ENCODE measurements at regions not wholly inside any gene's neighbourhood (a gene's known extent, or its start where the extent isn't known, plus 50 kb on each side); places are given as distances from the start of the nearest gene placed in this dataset.

- Mint-ChIP-seq H3K27ac (no peak overlapping the region), H3K36me3 (no peaks in the 10 kb centered on the region), H3K4me3 (no peak overlapping the region), H3K9me3 (peaks cover 15% of the 10 kb centered on the region), H3K4me1 (ENCODE audit: low read depth) (no peaks in the 10 kb centered on the region), H3K27me3 (peaks cover 3% of the 10 kb centered on the region)
- DNase-seq: no peak
- intact Hi-C loops (cut with micrococcal nuclease): no loop called here
- ChIA-PET CTCF (no interaction called here), POLR2A (no interaction called here)
Observed at GRCh38 chr13:31631071-31631470, 108.3 kb upstream of the RXFP2 start.

GRCh38 chr13:31631746-31632145, 107.6 kb upstream of the RXFP2 start:
- ChIA-PET POLR2A (no interaction called here), CTCF (no interaction called here)
- Mint-ChIP-seq H3K4me3 (no peak overlapping the region), H3K27ac (no peak overlapping the region), H3K4me1 (ENCODE audit: low read depth) (no peaks in the 10 kb centered on the region), H3K27me3 (peaks cover 3% of the 10 kb centered on the region), H3K36me3 (no peaks in the 10 kb centered on the region), H3K9me3 (peaks cover 15% of the 10 kb centered on the region)
- DNase-seq: no peak
- intact Hi-C loops (cut with micrococcal nuclease): no loop called here

- CTCF ChIA-PET: no interaction called here
- H3K4me3 Mint-ChIP-seq: no peak overlapping the region
- POLR2A ChIA-PET: no interaction called here
- intact Hi-C loops (cut with micrococcal nuclease): no loop called here
- H3K36me3 Mint-ChIP-seq: no peaks in the 10 kb centered on the region
- peaks cover 5% of the 10 kb centered on the region for H3K9me3 Mint-ChIP-seq
- no peak for DNase-seq
- no peak overlapping the region for H3K27ac Mint-ChIP-seq
- no peaks in the 10 kb centered on the region for H3K27me3 Mint-ChIP-seq
- no peaks in the 10 kb centered on the region for H3K4me1 Mint-ChIP-seq (ENCODE audit: low read depth)
Observed at GRCh38 chr13:31638577-31638976, 100.7 kb upstream of the RXFP2 start.

GRCh38 chr13:31639443-31640163, 99.7 kb upstream of the RXFP2 start:
- H3K27ac Mint-ChIP-seq: no peak overlapping the region
- intact Hi-C loops (cut with micrococcal nuclease): no loop called here
- H3K4me3 Mint-ChIP-seq: no peak overlapping the region
- DNase-seq: no peak
- no peaks in the 10 kb centered on the region for H3K4me1 Mint-ChIP-seq (ENCODE audit: low read depth)
- ChIA-PET CTCF (no interaction called here), POLR2A (no interaction called here)
- H3K27me3 Mint-ChIP-seq: no peaks in the 10 kb centered on the region
- H3K36me3 Mint-ChIP-seq: no peaks in the 10 kb centered on the region
- H3K9me3 Mint-ChIP-seq: no peaks in the 10 kb centered on the region

- Mint-ChIP-seq H3K36me3 (no peaks in the 10 kb centered on the region), H3K27me3 (no peaks in the 10 kb centered on the region), H3K4me3 (no peak overlapping the region), H3K9me3 (no peaks in the 10 kb centered on the region), H3K4me1 (ENCODE audit: low read depth) (no peaks in the 10 kb centered on the region), H3K27ac (no peak overlapping the region)
- intact Hi-C loops (cut with micrococcal nuclease): no loop called here
- no peak for DNase-seq
- POLR2A ChIA-PET: no interaction called here
- CTCF ChIA-PET: no interaction called here
Observed at GRCh38 chr13:31649766-31650165, 89.6 kb upstream of the RXFP2 start.

- Mint-ChIP-seq H3K27me3 (no peaks in the 10 kb centered on the region), H3K9me3 (no peaks in the 10 kb centered on the region), H3K4me1 (ENCODE audit: low read depth) (no peaks in the 10 kb centered on the region), H3K36me3 (no peaks in the 10 kb centered on the region), H3K27ac (no peak overlapping the region), H3K4me3 (no peak overlapping the region)
- DNase-seq: no peak
- POLR2A ChIA-PET: no interaction called here
- intact Hi-C loops (cut with micrococcal nuclease): no loop called here
- CTCF ChIA-PET: no interaction called here
Observed at GRCh38 chr13:31653730-31654129, 85.6 kb upstream of the RXFP2 start.

GRCh38 chr13:31663880-31664585, 75.3 kb upstream of the RXFP2 start:
- intact Hi-C loops (cut with micrococcal nuclease): no loop called here
- POLR2A ChIA-PET: no interaction called here
- H3K4me3 Mint-ChIP-seq: no peak overlapping the region
- CTCF ChIA-PET: no interaction called here
- H3K27ac Mint-ChIP-seq: no peak overlapping the region
- no peak for DNase-seq
- H3K36me3 Mint-ChIP-seq: no peaks in the 10 kb centered on the region
- H3K9me3 Mint-ChIP-seq: no peaks in the 10 kb centered on the region
- no peaks in the 10 kb centered on the region for H3K4me1 Mint-ChIP-seq (ENCODE audit: low read depth)
- no peaks in the 10 kb centered on the region for H3K27me3 Mint-ChIP-seq

- H3K36me3 Mint-ChIP-seq: no peaks in the 10 kb centered on the region
- H3K4me3 Mint-ChIP-seq: no peak overlapping the region
- H3K27me3 Mint-ChIP-seq: no peaks in the 10 kb centered on the region
- POLR2A ChIA-PET: no interaction called here
- no peak overlapping the region for H3K27ac Mint-ChIP-seq
- H3K9me3 Mint-ChIP-seq: no peaks in the 10 kb centered on the region
- CTCF ChIA-PET: interaction anchor here (0.5 kb wide), 1 partner anchor 1002 kb away, joined by 4 read pairs; no protein-coding TSS in a partner anchor
- intact Hi-C loops (cut with micrococcal nuclease): no loop called here
- no peaks in the 10 kb centered on the region for H3K4me1 Mint-ChIP-seq (ENCODE audit: low read depth)
- DNase-seq: no peak
Observed at GRCh38 chr13:31670831-31671617, 68.3 kb upstream of the RXFP2 start.

- intact Hi-C loops (cut with micrococcal nuclease): no loop called here
- Mint-ChIP-seq H3K4me1 (ENCODE audit: low read depth) (no peaks in the 10 kb centered on the region), H3K36me3 (no peaks in the 10 kb centered on the region), H3K4me3 (no peak overlapping the region), H3K27ac (no peak overlapping the region), H3K27me3 (no peaks in the 10 kb centered on the region), H3K9me3 (no peaks in the 10 kb centered on the region)
- CTCF ChIA-PET: no interaction called here
- POLR2A ChIA-PET: no interaction called here
- DNase-seq: no peak
Observed at GRCh38 chr13:31674051-31674450, 65.3 kb upstream of the RXFP2 start.

- Mint-ChIP-seq H3K27ac (no peak overlapping the region), H3K27me3 (no peaks in the 10 kb centered on the region), H3K4me1 (ENCODE audit: low read depth) (no peaks in the 10 kb centered on the region), H3K4me3 (no peak overlapping the region), H3K9me3 (no peaks in the 10 kb centered on the region), H3K36me3 (no peaks in the 10 kb centered on the region)
- intact Hi-C loops (cut with micrococcal nuclease): no loop called here
- no peak for DNase-seq
- CTCF ChIA-PET: interaction anchor here (0.7 kb wide), 1 partner anchor 113 kb away, joined by 3 read pairs; no protein-coding TSS in a partner anchor
- POLR2A ChIA-PET: no interaction called here
Observed at GRCh38 chr13:31675440-31675953, 63.8 kb upstream of the RXFP2 start.

- no peak for DNase-seq
- intact Hi-C loops (cut with micrococcal nuclease): no loop called here
- no peaks in the 10 kb centered on the region for H3K36me3 Mint-ChIP-seq
- no peaks in the 10 kb centered on the region for H3K4me1 Mint-ChIP-seq (ENCODE audit: low read depth)
- H3K4me3 Mint-ChIP-seq: no peak overlapping the region
- H3K27ac Mint-ChIP-seq: no peak overlapping the region
- peaks cover 1% of the 10 kb centered on the region for H3K27me3 Mint-ChIP-seq
- ChIA-PET POLR2A (no interaction called here), CTCF (no interaction called here)
- no peaks in the 10 kb centered on the region for H3K9me3 Mint-ChIP-seq
Observed at GRCh38 chr13:31681133-31681532, 58.2 kb upstream of the RXFP2 start.

GRCh38 chr13:31684466-31684865, 54.9 kb upstream of the RXFP2 start:
- H3K4me1 Mint-ChIP-seq (ENCODE audit: low read depth): no peaks in the 10 kb centered on the region
- CTCF ChIA-PET: no interaction called here
- H3K36me3 Mint-ChIP-seq: no peaks in the 10 kb centered on the region
- POLR2A ChIA-PET: no interaction called here
- no peaks in the 10 kb centered on the region for H3K9me3 Mint-ChIP-seq
- H3K4me3 Mint-ChIP-seq: no peak overlapping the region
- intact Hi-C loops (cut with micrococcal nuclease): no loop called here
- no peak for DNase-seq
- no peak overlapping the region for H3K27ac Mint-ChIP-seq
- H3K27me3 Mint-ChIP-seq: peaks cover 1% of the 10 kb centered on the region
